GM12892 (cell line): ENCODE measurements at regions not wholly inside any gene's neighbourhood (a gene's known extent, or its start where the extent isn't known, plus 50 kb on each side); places are given as distances from the start of the nearest gene placed in this dataset.

Experiments used
- POLR2A ChIP-seq: IDR thresholded peaks from 2 replicates; pipeline ENCODE4 v1.6.1; 2011; ENCODE audit warnings: low read depth, low read length, control low read depth
- POLR2AphosphoS5 ChIP-seq: IDR thresholded peaks from 2 replicates; pipeline ENCODE4 v1.6.1; 2011; ENCODE audit warnings: low read depth, low read length, control low read depth
- TAF1 ChIP-seq: IDR thresholded peaks from 2 replicates; pipeline ENCODE4 v1.6.1; 2011; ENCODE audit warnings: low read depth, mild to moderate bottlenecking, control low read depth, low read length, borderline replicate concordance

- TF ChIP-seq POLR2A (no peak), TAF1 (no peak), POLR2AphosphoS5 (no peak)
Measured at GRCh38 chr5:20609126-20609525, 621.1 kb upstream of the CDH18 start.
